ENCODE measurements at regions not wholly inside any gene's neighbourhood (a gene's known extent, or its start where the extent isn't known, plus 50 kb on each side); places are given as distances from the start of the nearest gene placed in this dataset.

DNA sequence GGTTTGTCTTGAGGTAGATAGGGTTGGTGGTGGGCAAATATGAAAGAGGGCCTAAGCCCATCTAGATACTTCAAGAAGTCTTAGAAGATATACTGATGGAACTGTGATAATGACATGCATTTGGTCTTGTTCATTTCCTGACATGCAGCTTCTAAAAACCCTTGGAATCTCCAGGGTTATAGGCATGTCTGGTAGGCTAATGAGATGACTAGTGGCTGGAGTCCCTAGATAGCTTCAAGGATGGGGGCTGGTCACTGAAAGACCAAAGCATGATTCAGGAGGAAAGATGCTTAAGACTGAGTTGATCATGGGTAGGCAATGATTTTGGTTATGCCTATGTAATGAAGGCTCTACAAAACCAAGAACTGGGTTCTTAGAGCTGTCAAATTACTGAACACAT, 217.9 kb upstream of the MOCS1 start:
- no peaks in the 10 kb centered on the region for H3K27me3 ChIP-seq
- TF ChIP-seq, protein P1, sequence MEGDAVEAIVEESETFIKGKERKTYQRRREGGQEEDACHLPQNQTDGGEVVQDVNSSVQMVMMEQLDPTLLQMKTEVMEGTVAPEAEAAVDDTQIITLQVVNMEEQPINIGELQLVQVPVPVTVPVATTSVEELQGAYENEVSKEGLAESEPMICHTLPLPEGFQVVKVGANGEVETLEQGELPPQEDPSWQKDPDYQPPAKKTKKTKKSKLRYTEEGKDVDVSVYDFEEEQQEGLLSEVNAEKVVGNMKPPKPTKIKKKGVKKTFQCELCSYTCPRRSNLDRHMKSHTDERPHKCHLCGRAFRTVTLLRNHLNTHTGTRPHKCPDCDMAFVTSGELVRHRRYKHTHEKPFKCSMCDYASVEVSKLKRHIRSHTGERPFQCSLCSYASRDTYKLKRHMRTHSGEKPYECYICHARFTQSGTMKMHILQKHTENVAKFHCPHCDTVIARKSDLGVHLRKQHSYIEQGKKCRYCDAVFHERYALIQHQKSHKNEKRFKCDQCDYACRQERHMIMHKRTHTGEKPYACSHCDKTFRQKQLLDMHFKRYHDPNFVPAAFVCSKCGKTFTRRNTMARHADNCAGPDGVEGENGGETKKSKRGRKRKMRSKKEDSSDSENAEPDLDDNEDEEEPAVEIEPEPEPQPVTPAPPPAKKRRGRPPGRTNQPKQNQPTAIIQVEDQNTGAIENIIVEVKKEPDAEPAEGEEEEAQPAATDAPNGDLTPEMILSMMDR (IDR thresholded peaks at IDR 0.05): no peak
- TF ChIP-seq POLR2A (IDR thresholded peaks at IDR 0.05): no peak
- TF ChIP-seq EP300 (IDR thresholded peaks at IDR 0.05): no peak
- no peak overlapping the region for H3K27ac ChIP-seq
- no peaks in the 10 kb centered on the region for H3K4me1 ChIP-seq (ENCODE audit: insufficient read depth)
- no peaks in the 10 kb centered on the region for H3K36me3 ChIP-seq
- no peak for DNase-seq
- H3K4me3 ChIP-seq: no peak overlapping the region
- H3K9me3 ChIP-seq: no peaks in the 10 kb centered on the region
- intact Hi-C loops (cut with DNase I): no loop called here

DNA sequence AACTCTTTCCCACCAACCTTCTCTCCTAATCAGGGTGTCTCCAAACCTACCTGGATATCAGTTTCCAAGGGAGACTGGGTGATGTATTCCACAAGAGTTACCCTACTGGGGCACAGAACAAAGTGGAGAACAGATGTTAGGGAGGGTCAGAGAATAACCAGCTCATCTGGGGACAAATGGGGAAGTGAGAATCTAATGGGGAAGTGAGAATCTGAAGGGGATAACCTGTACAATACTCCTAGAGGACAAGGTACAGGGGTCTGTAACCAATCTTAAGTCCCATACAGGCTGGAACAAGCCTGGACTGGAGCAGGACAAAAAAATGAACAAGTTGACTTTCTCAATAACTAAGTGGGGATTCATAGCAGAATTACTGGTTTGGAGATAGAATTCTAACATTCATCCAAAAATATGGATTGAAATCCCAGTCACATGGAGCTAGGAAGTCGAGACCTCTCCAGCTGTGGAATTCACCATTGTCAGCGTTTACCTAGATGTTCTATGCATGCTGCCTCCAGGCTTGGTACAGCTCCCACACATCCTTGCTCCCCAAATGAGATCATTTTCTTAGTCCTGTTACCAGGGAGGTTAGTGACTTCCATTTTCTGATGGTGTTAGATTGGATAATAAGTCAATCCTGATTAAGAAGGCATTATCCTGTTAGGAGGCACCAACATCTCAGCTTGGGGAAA, 214.8 kb upstream of the MOCS1 start:
- WGBS, 3 donors: 20 to 40% (median 24%) methylated on average over 2 of the region's 2 CpGs
- Histone ChIP-seq H3K27me3 (no peaks in the 10 kb centered on the region), H3K4me3 (no peak overlapping the region), H3K4me1 (ENCODE audit: insufficient read depth) (no peaks in the 10 kb centered on the region), H3K9me3 (no peaks in the 10 kb centered on the region), H3K27ac (no peak overlapping the region), H3K36me3 (no peaks in the 10 kb centered on the region)
- no peak for DNase-seq
- TF ChIP-seq, protein P1 (IDR thresholded peaks at IDR 0.05): no peak
- TF ChIP-seq EP300 (IDR thresholded peaks at IDR 0.05): no peak
- TF ChIP-seq POLR2A (IDR thresholded peaks at IDR 0.05): no peak
- intact Hi-C loops (cut with DNase I): no loop called here

DNA sequence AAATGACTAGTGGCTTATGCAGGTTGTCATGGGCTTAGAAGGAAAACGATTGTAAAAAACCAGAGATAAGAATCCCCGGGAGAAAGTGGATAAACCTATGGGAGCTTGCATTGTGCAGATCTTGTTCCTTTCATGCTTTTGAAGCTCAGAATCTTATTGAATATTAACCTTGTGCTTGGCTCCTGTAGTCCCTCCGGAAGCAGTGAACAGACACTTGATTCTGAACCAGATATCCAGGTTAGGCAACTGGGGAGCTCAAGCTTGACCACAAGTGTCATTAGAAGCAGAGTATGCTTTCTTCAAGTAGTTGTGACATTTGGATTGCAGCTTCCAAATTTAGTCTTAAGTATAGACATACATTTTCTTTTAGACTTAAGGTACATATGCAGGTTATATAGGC, 212.6 kb upstream of the MOCS1 start:
- Histone ChIP-seq H3K9me3 (no peaks in the 10 kb centered on the region), H3K4me3 (no peak overlapping the region), H3K27ac (no peak overlapping the region), H3K27me3 (no peaks in the 10 kb centered on the region), H3K4me1 (ENCODE audit: insufficient read depth) (no peaks in the 10 kb centered on the region), H3K36me3 (no peaks in the 10 kb centered on the region)
- intact Hi-C loops (cut with DNase I): no loop called here
- TF ChIP-seq, protein P1 (IDR thresholded peaks at IDR 0.05): no peak
- TF ChIP-seq POLR2A (IDR thresholded peaks at IDR 0.05) (no peak), EP300 (IDR thresholded peaks at IDR 0.05) (no peak)
- WGBS, 3 donors: 60 to 74% (median 65%) methylated on average over 3 of the region's 3 CpGs
- DNase-seq: no peak

DNA sequence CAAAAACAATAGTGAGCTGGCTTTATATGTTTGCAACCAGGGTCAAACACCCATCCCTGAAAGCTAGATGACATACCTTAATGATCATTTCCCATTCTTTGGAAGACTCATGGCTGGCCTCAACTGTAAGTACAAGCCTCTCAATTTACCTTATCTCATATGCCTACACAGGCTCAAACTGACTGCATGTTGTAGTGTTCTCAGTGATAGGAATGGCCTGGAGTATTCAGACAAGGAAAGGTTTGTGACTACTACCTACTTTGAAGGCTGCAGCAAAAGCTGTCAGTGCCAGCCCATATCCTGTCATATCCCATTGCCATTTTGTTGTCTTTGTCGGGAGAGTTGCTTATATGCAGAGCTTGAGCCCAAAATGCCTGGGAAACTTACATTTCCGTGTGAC, 205.2 kb upstream of the MOCS1 start:
- WGBS, 3 donors: 74 to 85% (median 78%) methylated on average over 2 of the region's 2 CpGs
- intact Hi-C loops (cut with DNase I): no loop called here
- Histone ChIP-seq H3K9me3 (no peaks in the 10 kb centered on the region), H3K4me3 (no peak overlapping the region), H3K36me3 (no peaks in the 10 kb centered on the region), H3K4me1 (ENCODE audit: insufficient read depth) (no peaks in the 10 kb centered on the region), H3K27ac (no peak overlapping the region), H3K27me3 (no peaks in the 10 kb centered on the region)
- TF ChIP-seq POLR2A (IDR thresholded peaks at IDR 0.05) (no peak), EP300 (IDR thresholded peaks at IDR 0.05) (no peak)
- TF ChIP-seq, protein P1 (IDR thresholded peaks at IDR 0.05): no peak
- DNase-seq: no peak
